HG03108 (cell line): ENCODE measurements at regions not wholly inside any gene's neighbourhood (a gene's known extent, or its start where the extent isn't known, plus 50 kb on each side); places are given as distances from the start of the nearest gene placed in this dataset.

Experiments
- ATAC-seq: cut with Tn5 transposase; IDR thresholded peaks from one replicate; pipeline ENCODE4 v1.9.1; 2021; ENCODE audit warnings: moderate library complexity; ENCODE audit not compliant: unreplicated experiment

DNA sequence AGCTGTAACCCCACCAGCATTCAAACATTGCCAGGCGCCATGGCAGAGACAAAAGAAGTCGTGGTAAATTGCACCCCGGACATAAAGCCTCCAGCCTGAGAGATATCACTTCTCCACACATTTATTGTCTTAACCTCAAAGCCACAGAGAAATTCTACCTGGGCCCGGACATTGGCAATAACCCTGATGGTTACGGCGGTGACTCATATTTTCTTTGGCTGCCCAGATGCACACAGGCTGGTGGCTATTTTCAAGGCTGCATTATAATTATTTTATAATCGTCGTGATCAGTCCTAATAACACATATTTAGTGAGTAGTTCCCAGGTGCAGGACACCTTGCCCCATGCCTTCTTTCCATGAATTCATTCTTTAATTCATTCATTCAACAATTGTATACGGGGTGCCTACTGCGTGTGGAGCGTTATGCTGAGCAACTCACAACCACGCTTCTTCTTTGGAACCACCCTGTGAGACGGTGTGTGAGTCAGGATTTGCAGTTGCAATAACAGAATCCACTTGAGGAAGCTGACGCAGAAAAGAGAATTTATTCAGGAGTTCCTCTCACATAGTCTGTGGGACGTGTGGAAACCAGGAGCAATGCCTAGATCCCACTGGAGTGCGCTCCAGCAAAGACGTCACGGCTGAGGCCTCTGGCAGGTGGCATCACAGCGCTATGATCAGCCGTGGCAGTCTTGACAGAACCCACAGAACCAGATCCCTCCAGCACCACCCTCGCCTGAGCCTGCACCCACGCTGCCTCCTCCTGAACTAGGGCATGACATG, 245.7 kb downstream of the FOXL1 start:
- no peak for ATAC-seq

DNA sequence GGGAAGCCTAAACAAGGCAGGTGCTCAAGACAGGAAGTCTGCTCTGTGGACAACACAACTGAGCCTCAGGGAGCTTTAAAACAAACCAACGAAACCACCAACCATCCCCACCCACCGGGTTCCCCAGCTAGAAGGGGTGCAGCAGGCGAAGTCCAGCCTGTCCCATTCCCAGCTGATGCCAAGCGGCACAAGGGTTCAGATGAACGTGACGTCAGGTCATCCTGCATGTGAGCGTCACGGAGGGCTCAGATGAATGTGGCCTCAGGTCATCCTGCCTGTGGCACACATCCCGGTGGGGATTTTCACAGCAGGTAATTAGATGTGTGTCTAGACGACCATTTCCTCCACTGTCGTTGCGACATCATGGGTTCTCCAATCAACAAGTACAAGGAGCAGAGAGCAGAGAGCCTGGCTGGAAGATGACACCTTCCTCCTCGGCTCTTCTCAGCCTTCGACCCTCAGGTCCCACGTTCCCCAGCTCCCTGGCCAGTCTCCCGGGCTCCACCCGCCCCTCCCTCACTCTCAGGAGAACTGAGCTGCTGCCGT, 246.5 kb downstream of the FOXL1 start:
- no peak for ATAC-seq

DNA sequence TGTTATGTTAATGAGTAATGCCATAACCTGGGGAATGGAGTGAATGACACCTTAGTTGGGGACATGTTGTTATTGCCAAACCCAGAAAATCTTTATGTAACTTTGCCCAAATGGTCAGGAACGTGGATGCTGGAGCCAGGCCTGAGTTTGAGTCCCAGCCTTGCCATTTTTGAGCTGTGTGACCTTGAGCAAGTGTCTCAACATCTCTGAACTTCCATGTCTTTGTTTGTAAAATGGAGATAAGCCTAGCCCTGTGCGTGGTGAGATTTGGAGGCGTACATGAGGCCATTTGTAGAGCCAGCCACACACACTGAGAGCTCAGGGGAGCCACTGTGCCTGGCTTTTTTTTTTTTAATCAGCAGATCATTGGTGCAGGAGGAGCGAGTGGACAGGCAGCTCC, 247.3 kb downstream of the FOXL1 start:
- ATAC-seq = no peak

DNA sequence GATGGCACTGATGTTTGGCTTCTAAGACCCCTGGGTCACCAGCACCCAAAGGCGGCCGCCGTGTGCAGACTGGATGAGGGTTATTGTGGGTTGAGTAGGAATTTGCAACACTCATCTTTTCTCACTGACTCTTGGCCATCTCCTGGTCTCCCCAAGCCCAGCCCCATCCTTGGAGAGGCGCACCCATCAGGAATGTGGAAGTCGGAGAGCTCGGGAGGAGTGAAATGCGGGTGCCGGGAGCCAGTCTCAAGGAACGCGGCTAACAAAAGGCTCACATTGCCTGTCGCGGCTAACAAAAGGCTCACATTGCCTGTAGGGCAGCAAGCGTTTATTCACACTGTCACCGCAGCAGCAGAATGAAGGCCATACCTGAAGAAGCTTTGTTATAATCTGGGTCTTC, 248.6 kb downstream of the FOXL1 start:
- ATAC-seq = no peak

DNA sequence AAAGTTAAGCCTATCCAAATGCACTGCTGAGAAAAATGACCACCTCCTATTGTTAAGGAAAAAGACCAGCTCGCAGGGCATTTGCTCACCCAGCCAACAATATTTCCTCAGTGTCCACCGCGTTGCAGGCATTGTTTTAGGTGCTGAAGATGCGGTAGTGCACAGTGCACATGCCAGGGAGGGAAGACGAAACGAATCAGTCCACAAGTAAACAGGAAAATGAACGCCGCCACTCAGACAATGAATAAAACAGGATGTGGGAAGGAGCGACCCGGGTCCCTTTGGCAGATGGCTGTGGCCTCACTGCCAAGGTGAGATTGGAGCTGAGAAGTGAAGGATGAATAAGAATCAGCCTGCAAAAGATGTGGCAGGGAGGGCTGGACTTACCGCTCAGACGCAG, 249.2 kb downstream of the FOXL1 start:
- ATAC-seq = no peak

DNA sequence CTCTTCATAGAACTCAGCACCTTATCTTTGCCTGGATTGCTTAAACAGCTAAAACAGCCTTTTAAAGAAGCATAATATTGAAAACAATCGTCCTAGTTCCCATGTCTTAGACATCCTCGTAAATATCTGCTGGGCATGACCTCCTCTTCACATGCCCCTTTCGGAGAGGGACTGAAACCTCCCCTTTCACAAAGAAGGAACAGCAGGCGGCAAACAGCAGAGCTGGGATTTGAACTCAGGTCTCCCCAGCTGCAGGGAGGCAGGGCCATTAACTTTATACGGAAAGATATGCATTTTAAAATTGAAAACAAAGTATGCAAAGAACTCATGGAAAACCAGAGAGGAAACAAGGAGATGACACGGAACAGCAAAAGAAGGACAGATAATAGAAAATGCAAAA, 249.9 kb downstream of the FOXL1 start:
- ATAC-seq = no peak

DNA sequence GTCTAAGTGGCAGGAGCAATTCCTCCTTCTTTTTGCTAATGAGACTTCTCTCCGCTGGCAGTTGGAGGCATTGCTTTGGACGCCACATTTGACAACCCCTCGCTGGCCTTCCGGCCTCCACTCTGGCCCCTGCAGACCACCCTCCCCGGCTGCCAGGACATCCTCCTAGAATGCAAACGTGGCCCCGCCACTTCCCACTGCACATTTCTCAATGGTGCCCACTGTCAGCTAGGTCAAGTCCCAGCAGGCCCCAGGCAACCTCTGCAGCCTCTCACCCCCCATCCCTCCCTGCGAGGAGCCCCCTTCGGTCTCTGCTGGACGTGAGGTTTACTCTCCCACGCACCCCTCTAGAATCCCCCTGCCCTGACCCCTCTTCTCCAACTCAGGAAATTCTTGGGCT, 250.3 kb downstream of the FOXL1 start:
- ATAC-seq = no peak

DNA sequence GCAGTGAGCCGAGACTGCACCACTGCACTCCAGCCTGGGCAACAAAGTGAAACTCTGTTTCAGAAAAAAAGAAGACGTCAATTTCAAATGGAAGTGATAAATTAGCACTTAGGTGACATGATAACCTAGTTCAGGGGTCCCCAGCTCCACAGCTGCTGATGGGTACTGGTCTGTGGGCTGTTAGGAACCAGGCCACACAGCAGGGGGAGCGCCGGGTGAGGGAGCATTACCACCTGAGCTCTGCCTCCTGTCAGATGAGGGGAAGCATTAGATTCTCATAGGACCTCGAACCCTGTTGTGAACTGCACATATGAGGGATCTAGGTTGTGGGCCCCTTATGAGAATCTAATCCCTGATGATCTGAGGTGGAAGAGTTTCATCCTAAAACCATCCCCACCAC, 253.0 kb downstream of the FOXL1 start:
- ATAC-seq = no peak

DNA sequence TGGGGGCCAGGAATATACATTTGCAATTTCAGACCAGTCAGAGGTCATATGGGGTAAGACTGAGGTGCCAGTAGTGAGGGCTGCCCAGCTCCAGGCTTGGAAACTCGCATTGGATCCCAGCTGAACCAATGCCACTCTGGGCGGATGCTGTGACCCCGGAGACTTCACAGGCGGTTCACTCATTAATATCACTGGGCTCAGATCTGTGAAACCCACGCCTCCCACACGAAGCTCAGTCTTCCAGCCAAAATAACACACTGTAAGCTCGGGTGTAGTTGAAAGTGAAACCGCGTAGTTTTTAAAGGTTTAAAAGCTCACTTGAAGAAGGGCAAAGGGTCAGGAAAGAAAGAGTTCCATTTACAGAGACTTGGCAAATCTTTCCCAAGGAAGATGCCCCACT, 254.8 kb downstream of the FOXL1 start:
- ATAC-seq = no peak

DNA sequence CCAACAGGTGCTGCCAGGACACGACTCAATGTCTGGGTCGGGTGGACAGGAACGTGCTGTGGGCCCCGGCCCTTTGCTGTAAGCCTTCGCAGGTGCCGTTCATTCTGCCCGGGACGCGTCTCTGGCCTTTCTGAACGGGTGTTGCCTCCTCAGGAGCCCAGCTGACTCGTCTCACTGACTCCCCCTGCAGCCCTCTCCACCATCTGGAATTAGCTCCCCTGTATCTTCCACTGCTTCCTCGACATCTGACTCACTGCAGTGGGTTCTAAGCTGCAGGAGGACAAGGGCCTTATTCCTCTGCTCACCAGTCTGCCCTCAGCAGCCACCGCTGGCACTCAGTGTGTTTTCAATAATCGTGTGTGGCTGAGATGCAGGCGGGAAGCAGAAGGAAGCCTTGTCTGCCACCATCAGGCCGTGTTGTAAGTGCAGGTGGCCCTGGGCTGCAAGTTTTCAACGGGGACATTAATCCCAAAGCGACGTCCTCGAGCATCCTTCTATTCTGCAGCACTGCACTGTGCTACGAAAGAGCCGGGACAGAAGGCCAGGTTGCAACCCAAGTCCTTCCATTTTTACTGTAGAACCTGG, 256.2 kb downstream of the FOXL1 start:
- ATAC-seq = no peak

DNA sequence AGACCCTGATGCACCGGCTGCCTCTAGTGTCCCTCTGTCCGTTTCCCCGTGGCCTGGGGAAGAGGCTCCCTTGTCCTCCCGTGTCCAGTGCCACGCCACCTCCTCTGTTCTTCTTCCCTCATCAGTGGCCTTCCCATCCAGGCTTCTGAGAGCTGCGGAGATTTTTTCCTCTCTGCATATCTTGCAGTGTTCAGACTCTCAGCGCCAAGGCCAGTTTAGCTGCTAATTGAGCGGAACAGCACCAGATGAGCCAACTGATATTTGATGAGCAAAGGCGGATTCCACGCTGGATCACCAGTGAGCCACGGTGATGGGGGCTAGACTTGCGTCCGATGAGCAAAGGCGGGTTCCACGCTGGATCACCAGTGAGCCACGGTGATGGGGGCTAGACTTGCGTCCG, 257.6 kb downstream of the FOXL1 start:
- no peak for ATAC-seq

DNA sequence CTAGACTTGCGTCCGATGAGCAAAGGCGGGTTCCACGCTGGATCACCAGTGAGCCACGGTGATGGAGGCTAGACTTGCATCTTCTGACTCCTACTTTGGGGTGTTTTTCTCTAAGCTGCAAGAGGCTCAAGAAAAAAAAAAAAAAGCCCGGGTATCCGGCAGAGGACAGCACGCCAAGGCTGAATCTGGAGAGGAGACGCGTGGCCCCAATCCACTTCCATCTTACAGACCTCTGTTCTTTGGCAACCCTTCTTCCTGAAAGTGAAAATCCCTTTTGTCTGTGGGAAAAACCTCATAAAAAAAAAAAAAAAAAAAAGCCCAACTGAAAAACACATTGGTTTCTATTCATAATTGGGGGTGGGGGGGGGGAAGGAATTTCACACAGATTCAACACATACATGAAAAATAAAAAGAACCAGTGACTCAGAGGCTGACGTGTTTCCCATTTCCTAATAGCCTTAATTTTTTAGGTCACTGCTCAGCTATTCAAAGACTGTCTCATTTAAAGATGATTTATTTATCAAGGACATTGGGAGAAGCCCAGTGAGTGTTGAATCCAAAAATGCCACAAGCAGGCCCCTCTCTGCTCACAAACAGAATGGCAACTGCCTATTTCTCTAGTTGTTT, 258.3 kb downstream of the FOXL1 start:
- ATAC-seq = no peak

DNA sequence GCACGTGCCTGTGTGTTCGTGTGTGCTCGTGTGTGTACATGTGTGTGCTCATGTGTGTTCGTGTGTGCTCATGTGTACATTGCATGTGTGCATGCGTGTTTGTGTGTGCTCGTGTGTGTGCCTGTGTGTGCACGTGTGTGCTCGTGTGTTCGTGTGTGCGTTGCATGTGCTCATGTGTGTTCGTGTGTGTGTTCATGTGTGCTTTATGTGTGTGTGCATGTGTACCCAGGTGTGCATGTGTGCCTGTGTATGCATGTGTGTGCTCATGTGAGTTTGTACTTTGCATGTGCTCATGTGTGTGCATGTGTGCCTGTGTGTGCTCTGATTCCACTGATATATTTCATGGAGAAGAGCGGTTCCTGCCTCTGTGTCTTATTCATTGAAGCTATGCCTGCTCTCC, 265.5 kb downstream of the FOXL1 start:
- ATAC-seq = no peak

DNA sequence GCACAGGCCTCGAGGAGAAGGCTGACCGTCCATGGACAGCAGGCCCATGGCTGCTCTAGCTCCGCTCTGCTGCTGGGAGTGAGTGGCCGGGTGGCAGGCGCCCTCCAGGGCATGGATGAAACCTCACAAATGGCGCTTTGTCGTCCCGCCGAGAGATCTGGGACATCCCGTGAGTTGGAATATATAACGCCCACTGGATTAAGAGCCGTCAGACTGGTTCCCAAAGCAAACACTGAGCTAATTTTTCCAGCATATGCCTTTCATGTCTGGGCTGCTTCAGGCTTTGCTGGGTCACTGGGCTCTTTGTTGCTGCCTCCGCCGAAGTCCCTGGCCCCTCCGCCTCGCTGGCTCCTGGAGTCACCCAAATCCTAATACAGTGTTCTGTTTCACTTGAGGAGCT, 266.3 kb downstream of the FOXL1 start:
- ATAC-seq = no peak

DNA sequence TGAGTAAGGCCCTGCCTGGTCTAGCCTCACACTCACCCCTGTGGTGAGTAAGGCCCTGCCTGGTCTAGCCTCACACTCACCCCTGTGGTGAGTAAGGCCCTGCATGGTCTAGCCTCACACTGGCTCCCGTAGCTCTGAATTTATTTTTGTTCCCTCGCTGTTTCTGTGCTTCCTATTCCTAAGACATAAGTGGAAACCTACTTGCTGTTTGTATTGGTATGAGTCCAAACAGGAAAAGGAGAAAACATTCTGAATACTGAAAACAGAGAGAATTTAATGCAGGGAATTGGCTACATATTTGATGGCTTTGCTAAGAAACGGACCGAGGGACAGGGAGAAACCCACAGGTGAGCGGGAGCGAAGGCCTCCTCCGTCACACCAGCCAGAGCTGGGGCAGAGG, 267.8 kb downstream of the FOXL1 start:
- ATAC-seq = no peak

DNA sequence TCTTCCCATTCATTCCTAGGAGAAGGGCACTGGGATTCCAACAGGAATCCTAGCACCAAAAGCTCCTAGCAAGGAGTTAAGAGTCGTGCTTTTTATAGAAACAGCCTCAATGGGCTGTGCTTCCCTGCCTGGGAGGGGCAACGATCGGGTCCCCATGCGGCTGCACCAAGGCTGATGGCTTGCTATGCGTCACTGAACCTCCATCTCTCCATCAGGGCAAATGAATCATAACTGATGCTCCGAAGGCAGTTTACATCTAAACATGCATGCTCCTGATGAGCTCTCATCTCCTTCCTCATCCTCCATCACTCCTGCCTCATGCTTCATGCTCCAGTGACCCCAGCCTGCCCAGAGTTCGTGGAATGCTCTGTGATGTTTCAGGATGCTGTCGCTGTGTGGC, 270.5 kb downstream of the FOXL1 start:
- ATAC-seq = no peak

DNA sequence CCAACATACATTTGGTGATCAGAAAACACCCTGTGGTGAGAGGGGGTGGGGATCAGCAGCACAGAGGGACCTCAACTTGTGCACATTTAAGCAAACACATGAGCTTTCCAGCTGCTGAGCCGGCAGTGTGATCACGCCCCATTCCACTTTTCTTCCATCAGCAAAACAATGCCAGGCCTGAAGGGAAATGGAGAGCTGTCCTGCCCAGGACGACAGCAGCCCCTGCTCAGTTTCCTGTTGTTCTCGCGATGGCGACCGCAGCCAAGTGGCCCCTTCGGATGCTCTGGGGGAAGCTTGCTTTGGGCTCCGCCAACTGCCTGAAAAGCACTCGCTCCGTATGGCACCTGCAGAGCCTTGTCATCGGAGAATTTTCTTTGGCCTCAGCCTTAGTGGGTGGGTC, 272.3 kb downstream of the FOXL1 start:
- ATAC-seq = no peak

DNA sequence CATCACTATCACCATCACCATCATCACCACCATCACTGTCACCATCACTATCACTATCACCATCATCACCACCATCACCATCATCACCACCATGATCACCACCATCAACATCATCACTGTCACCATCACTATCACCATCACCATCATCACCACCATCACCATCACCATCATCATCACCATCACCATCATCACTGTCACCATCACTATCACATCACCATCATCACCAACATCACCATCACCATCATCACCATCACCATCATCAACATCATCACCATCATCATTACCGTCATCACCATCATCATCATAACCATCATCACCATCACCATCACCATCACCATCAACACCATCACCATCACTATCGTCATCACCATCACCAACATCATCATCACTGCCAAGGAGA, 273.8 kb downstream of the FOXL1 start:
- ATAC-seq = no peak

DNA sequence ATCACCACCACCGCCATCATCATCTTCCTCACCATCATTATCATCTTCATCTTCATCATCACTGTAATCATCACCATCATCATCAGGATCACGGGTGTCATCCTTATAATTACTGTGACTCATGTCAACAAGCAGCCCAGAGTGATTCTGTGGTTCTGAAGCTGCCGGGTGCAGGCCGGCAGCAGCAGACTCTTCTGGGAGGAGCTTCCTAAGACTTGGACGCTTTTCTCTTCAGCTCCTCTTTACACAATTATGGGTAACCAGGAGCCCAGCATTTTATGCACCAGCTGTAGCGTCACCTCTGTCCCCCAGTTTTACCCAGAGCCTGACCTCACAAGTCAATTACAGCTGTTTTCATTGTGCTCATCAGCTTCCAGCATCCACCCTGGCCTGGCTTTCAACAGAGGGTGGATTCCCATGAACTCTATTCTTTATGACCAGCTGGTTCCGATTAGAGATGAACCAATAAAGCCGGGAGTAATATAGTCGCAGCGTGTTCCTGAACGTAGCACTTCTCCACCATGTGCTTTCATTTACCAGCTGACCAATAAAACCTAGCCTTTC, 275.8 kb downstream of the FOXL1 start:
- no peak for ATAC-seq

DNA sequence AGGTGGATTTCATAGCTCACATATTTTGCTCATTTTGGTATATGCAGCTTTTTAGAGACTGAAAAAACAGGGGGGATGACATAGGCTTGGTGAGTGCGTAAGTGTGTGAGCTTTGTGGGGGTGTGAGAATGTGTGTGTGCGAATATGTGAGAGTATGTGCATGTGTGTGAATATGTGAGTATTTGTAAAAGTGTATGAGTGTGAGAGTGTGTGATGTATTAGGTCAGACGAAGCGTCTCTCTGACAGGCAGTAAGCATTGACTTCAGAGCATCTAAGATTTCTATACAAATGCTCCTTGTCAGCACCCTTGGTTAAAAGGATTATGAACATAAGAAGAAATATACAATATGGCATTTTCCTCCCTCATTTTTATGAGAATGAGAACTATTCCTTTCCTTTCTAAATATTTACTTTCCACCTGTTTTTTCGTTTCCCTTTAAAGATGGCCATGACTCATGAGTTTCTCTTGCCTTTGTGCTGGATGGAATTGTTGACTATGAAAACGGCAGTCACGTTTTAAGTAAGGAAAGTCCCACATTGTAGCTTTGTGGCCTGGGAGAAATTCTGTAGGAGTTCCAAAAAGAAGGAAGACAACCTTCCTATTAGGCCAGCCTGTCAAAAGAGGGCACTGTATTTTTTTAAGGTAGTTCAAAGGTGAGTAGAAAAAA, 276.4 kb downstream of the FOXL1 start:
- no peak for ATAC-seq

DNA sequence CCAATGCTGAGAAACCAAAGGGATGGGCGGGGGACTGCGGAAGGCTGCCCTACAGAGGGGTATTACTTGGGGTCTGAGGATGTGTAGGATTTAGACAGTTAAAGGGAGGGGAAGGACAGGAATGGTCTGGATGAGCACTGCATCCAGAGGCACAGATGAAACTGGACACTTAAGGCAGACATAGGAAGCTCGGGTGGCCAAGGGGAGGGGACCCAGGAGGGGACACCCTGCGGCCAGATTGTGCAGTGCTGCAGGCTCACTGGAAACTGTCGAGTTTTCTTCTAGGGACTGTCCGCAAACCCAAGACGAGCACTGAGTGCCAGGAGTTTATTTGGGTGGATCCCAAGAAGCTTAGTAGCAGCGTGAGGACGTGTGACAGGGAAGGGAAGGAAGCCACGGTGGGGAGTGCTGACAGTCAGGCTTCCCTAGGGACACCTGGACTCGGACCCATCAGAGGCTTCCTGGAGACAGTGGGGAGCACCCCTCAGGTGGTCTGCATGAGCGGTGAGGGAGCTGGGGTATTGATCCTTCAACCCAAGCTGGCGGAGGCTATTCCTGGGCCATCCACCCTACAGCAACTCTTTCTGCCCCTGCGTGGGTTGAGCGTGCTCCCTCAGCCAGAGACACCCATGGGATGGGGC, 278.7 kb downstream of the FOXL1 start:
- ATAC-seq = no peak
